H1 (cell line): ENCODE measurements at regions not wholly inside any gene's neighbourhood (a gene's known extent, or its start where the extent isn't known, plus 50 kb on each side); places are given as distances from the start of the nearest gene placed in this dataset.

ENCODE experiments used
- CTCF ChIA-PET: fragments of 300-600 bp; sonication (Branson Sonifier 250); formaldehyde crosslinking; loops from one replicate; lab custom pipeline; 2021; ENCODE audit not compliant: partially characterized antibody; lab: Charles Lee
- POLR2A ChIA-PET: fragments of 300-600 bp; sonication (Branson Sonifier 250); formaldehyde crosslinking; loops from one replicate; lab custom pipeline; 2021; ENCODE audit warnings: inconsistent platforms; ENCODE audit not compliant: partially characterized antibody; lab: Charles Lee
- DNase-seq, 2 experiments: peaks; one replicate each; pipeline versions ENCODE4 v3.0.0 to v3.0.0-alpha.2; 2010 to 2022; ENCODE audit warnings: low spot score in 2 of 2, low read depth in 1 of 2, mixed read lengths in 1 of 2
- FAIRE-seq: peaks from 2 replicates; lab custom pipeline; 2011; peaks lifted over from hg19 to GRCh38; lab: Jason Lieb, UNC
- H2AFZ ChIP-seq: 2 replicates; pipeline ENCODE4 v1.8.1; 2012; ENCODE audit warnings: low read length, inconsistent platforms
- H2AK5ac ChIP-seq: 2 replicates; pipeline ENCODE4 v1.6.1; 2013; ENCODE audit warnings: low read depth, low read length
- H2BK120ac ChIP-seq: replicated peaks from 2 replicates; pipeline ENCODE3; 2013; ENCODE audit warnings: low read depth, low read length, inconsistent platforms
- H2BK12ac ChIP-seq: 2 replicates; pipeline ENCODE4 v1.6.1; 2013; ENCODE audit warnings: low read depth, low read length
- H2BK15ac ChIP-seq: 2 replicates; pipeline ENCODE4 v1.6.1; 2013; ENCODE audit warnings: low read length
- H2BK20ac ChIP-seq: 2 replicates; pipeline ENCODE4 v1.6.1; 2013; ENCODE audit warnings: low read length
- H2BK5ac ChIP-seq: 2 replicates; pipeline ENCODE4 v1.6.1; 2013; ENCODE audit warnings: low read depth, low read length
- H3K14ac ChIP-seq: 2 replicates; pipeline ENCODE4 v1.6.1; 2013; ENCODE audit warnings: inconsistent platforms; ENCODE audit not compliant: insufficient read length
- H3K18ac ChIP-seq: 2 replicates; pipeline ENCODE4 v1.6.1; 2013; ENCODE audit warnings: low read length; ENCODE audit errors: extremely low read depth
- H3K23ac ChIP-seq: 2 replicates; pipeline ENCODE4 v1.6.1; 2013; ENCODE audit warnings: inconsistent platforms; ENCODE audit not compliant: insufficient read length
- H3K23me2 ChIP-seq: 2 replicates; pipeline ENCODE4 v1.6.1; 2013; ENCODE audit warnings: low read depth, low read length
- H3K27ac ChIP-seq: 2 replicates; pipeline ENCODE4 v1.6.1; 2011; ENCODE audit warnings: low read depth, low read length, inconsistent platforms
- H3K27me3 ChIP-seq, 4 experiments: replicated peaks in 1 of 4; 1 replicate in 1 of 4; 2 replicates in 3 of 4; pipeline versions ENCODE4 v1.6.1 to v1.8.1; 2011 to 2013; ENCODE audit warnings: low read length in 3 of 4, mild to moderate bottlenecking in 3 of 4, inconsistent platforms in 2 of 4, mixed read lengths in 2 of 4, moderate library complexity in 1 of 4; ENCODE audit not compliant: control insufficient read depth in 3 of 4, insufficient read depth in 3 of 4; ENCODE audit errors: extremely low read depth in 1 of 4
- H3K36me3 ChIP-seq, 4 experiments: 2 replicates each; pipeline versions ENCODE4 v1.6.1 to v1.8.1; 2011 to 2013; ENCODE audit warnings: mild to moderate bottlenecking in 4 of 4, low read length in 3 of 4, moderate library complexity in 2 of 4, control low read depth in 1 of 4, inconsistent platforms in 1 of 4; ENCODE audit not compliant: insufficient read depth in 4 of 4, control insufficient read depth in 2 of 4
- H3K4ac ChIP-seq: replicated peaks from 2 replicates; pipeline ENCODE3; 2013; ENCODE audit warnings: low read length, low read depth, mixed read lengths, inconsistent platforms; ENCODE audit not compliant: insufficient read length
- H3K4me1 ChIP-seq, 4 experiments: replicated peaks in 1 of 4; 1 replicate in 1 of 4; 2 replicates in 3 of 4; pipeline versions ENCODE4 v1.6.1 to v1.8.1; 2011 to 2013; ENCODE audit warnings: low read length in 3 of 4, inconsistent platforms in 2 of 4, mixed read lengths in 1 of 4; ENCODE audit not compliant: insufficient read depth in 4 of 4, control insufficient read depth in 3 of 4
- H3K4me2 ChIP-seq, 2 experiments: 2 replicates each; pipeline versions ENCODE4 v1.6.1 to v1.8.1; 2011 to 2013; ENCODE audit warnings: low read depth in 2 of 2, low read length in 2 of 2, control low read depth in 1 of 2, inconsistent platforms in 1 of 2, mild to moderate bottlenecking in 1 of 2; ENCODE audit not compliant: insufficient read depth in 1 of 2
- H3K4me3 ChIP-seq, 4 experiments: fragments of 200-600, 300-600 bp in 1 of 4; sonication (generic), shearing (Covaris generic), sonication (Bioruptor Twin) in 1 of 4; 2 replicates each; pipeline versions ENCODE4 v1.5.1 to v1.8.1; 2011 to 2016; ENCODE audit warnings: low read length in 4 of 4, low read depth in 3 of 4, control low read depth in 2 of 4, inconsistent platforms in 2 of 4, mild to moderate bottlenecking in 2 of 4, mixed read lengths in 1 of 4, moderate library complexity in 1 of 4; ENCODE audit not compliant: insufficient read depth in 2 of 4; ENCODE audit errors: extremely low read depth in 1 of 4
- H3K56ac ChIP-seq: replicated peaks from 2 replicates; pipeline ENCODE3; 2013; ENCODE audit warnings: low read depth, mild to moderate bottlenecking, mixed read lengths, low read length, inconsistent platforms; ENCODE audit not compliant: insufficient read length
- H3K79me1 ChIP-seq: 2 replicates; pipeline ENCODE4 v1.6.1; 2013; ENCODE audit warnings: low read depth, low read length, control low read depth
- H3K79me2 ChIP-seq, 2 experiments: 2 replicates each; pipeline versions ENCODE4 v1.6.1 to v1.8.1; 2012 to 2013; ENCODE audit warnings: low read length in 2 of 2, mild to moderate bottlenecking in 2 of 2, inconsistent platforms in 1 of 2; ENCODE audit not compliant: insufficient read depth in 2 of 2, control insufficient read depth in 1 of 2
- H3K9ac ChIP-seq, 4 experiments: replicated peaks in 1 of 4; 1 replicate in 1 of 4; 2 replicates in 3 of 4; pipeline versions ENCODE4 v1.6.1 to v1.8.1; 2011 to 2013; ENCODE audit warnings: low read depth in 3 of 4, low read length in 3 of 4, control low read depth in 2 of 4, mild to moderate bottlenecking in 2 of 4, moderate library complexity in 2 of 4, inconsistent platforms in 1 of 4; ENCODE audit errors: extremely low read depth in 1 of 4
- H3K9me3 ChIP-seq, 2 experiments: 2 replicates each; pipeline versions ENCODE4 v1.6.1 to v1.8.1; 2012 to 2013; ENCODE audit warnings: mild to moderate bottlenecking in 2 of 2, moderate library complexity in 2 of 2, control low read depth in 1 of 2, inconsistent platforms in 1 of 2, low read depth in 1 of 2, low read length in 1 of 2, mixed read lengths in 1 of 2; ENCODE audit not compliant: insufficient read depth in 2 of 2
- H4K20me1 ChIP-seq, 2 experiments: replicated peaks in 1 of 2; 2 replicates each; pipeline versions ENCODE3 to v1.8.1; 2011 to 2013; ENCODE audit warnings: inconsistent platforms in 2 of 2, low read length in 2 of 2, mild to moderate bottlenecking in 1 of 2; ENCODE audit not compliant: insufficient read depth in 2 of 2, control insufficient read depth in 1 of 2
- H4K5ac ChIP-seq: 2 replicates; pipeline ENCODE4 v1.6.1; 2013; ENCODE audit warnings: low read length, low read depth, mixed read lengths, inconsistent platforms; ENCODE audit not compliant: insufficient read length
- H4K8ac ChIP-seq: 2 replicates; pipeline ENCODE4 v1.8.0; 2013; ENCODE audit warnings: mild to moderate bottlenecking, moderate library complexity, low read length, inconsistent platforms; ENCODE audit not compliant: insufficient read depth; ENCODE audit errors: extremely low read depth
- H4K91ac ChIP-seq: replicated peaks from 2 replicates; pipeline ENCODE3; 2013; ENCODE audit warnings: low read length, mixed read lengths, inconsistent platforms; ENCODE audit not compliant: insufficient read length
- CBX5 ChIP-seq: fragments of 300-800, 300-1000 bp; sonication (generic); IDR thresholded peaks from 2 replicates; pipeline ENCODE4 v1.7.1; 2016; ENCODE audit warnings: antibody characterized with exemption, low read length, low read depth
- CBX8 ChIP-seq: fragments of 300-800, 300-1000 bp; sonication (generic); IDR thresholded peaks from 2 replicates; pipeline ENCODE4 v1.7.1; 2016; ENCODE audit warnings: low read depth, low read length, borderline replicate concordance
- CHD1 ChIP-seq: IDR thresholded peaks from 2 replicates; pipeline ENCODE4 v1.6.1; 2012; ENCODE audit warnings: low read depth, low read length, improper control_type of control experiment
- GABPA ChIP-seq: IDR thresholded peaks from 2 replicates; pipeline ENCODE4 v1.6.1; 2011; ENCODE audit warnings: mild to moderate bottlenecking, low read length, moderate library complexity, borderline replicate concordance; ENCODE audit not compliant: insufficient read depth
- KDM5A ChIP-seq: fragments of 200-600 bp; IDR thresholded peaks from 2 replicates; pipeline ENCODE4 v1.7.1; 2012; ENCODE audit warnings: mild to moderate bottlenecking, low read length, inconsistent platforms, mixed read lengths
- MAFK ChIP-seq: IDR thresholded peaks from 2 replicates; pipeline ENCODE4 v1.6.1; 2012; ENCODE audit warnings: low read depth, mild to moderate bottlenecking, improper control_type of control experiment, low read length
- MAX ChIP-seq: IDR thresholded peaks from 2 replicates; pipeline ENCODE4 v1.6.1; 2012; ENCODE audit warnings: inconsistent platforms
- POLR2A ChIP-seq, 2 experiments: IDR thresholded peaks; 1 replicate in 1 of 2; 2 replicates in 1 of 2; pipeline ENCODE4 v1.6.1; 2011; ENCODE audit warnings: low read depth in 2 of 2, low read length in 2 of 2, mild to moderate bottlenecking in 2 of 2; ENCODE audit errors: control extremely low read depth in 1 of 2
- POLR2AphosphoS5 ChIP-seq: IDR thresholded peaks from 2 replicates; pipeline ENCODE4 v1.6.1; 2011; ENCODE audit warnings: low read depth, low read length
- SIX5 ChIP-seq: IDR thresholded peaks from 2 replicates; pipeline ENCODE4 v1.6.1; 2011; ENCODE audit warnings: mild to moderate bottlenecking, low read depth, low read length
- TAF1 ChIP-seq: IDR thresholded peaks from 2 replicates; pipeline ENCODE4 v1.6.1; 2011; ENCODE audit warnings: mild to moderate bottlenecking, low read depth, low read length
- TAF7 ChIP-seq: optimal IDR thresholded peaks from 2 replicates; pipeline ENCODE3; 2011; ENCODE audit warnings: low read depth, mild to moderate bottlenecking, inconsistent platforms, low read length, moderate library complexity, borderline replicate concordance
- YY1 ChIP-seq: IDR thresholded peaks from 2 replicates; pipeline ENCODE4 v1.6.1; 2011; ENCODE audit warnings: low read depth, mild to moderate bottlenecking, low read length
- WGBS, 2 experiments: shearing (Covaris generic) in 1 of 2; methylation state at CpG; one replicate each; pipeline versions ENCODE4 v1.1.6 to v1.1.7; 2013 to 2015; ENCODE audit warnings: low lambda C conversion rate in 2 of 2, mixed read lengths in 2 of 2, inconsistent platforms in 1 of 2, low coverage in 1 of 2, missing lambda C conversion rate in 1 of 2; ENCODE audit not compliant: insufficient replicate concordance in 2 of 2, insufficient coverage in 1 of 2, insufficient read length in 1 of 2; ENCODE audit errors: extremely low coverage in 1 of 2, missing lambda C conversion rate in 1 of 2; 5-methylcytosine and 5-hydroxymethylcytosine counted together
- TF ChIP-seq, protein P1 (sequence below): IDR thresholded peaks from 2 replicates; pipeline ENCODE4 v1.6.1; 2012; ENCODE audit warnings: low read length, inconsistent platforms

DNA sequence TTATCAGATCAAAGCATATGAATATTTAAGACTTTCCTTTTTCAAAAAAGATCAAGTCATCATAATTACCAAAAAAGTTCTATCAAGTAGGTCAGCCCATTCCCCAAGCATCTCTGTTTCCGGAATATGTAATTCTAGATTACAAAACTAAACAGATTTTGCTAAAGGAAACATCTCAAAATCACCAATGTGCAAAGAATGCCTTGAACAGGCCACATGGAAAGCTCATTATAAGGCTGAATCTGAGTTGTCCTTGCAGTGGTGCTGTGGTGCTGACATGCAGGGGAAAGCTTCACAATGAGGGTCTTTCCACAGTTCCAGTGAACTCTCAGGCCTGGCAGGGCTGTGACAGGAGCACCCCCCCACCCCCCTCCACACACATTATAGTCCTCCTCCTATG, 240.9 kb downstream of the OMA1 start:
- Histone ChIP-seq H4K5ac (no peak overlapping the region), H3K18ac (no peak overlapping the region), H3K4me2 (no peak overlapping the region), H4K20me1 (no peaks in the 10 kb centered on the region), H3K4ac (no peak overlapping the region), H2AK5ac (no peak overlapping the region), H3K4me3 (no peak overlapping the region), H2BK15ac (no peak overlapping the region), H3K27me3 (no peaks in the 10 kb centered on the region), H3K9ac (no peak overlapping the region), H3K79me2 (no peaks in the 10 kb centered on the region), H4K8ac (no peak overlapping the region), H3K27ac (no peak overlapping the region), H3K23ac (no peak overlapping the region), H2BK120ac (no peak overlapping the region), H3K4me1 (peaks cover 4 to 14% (median 8%) of the 10 kb centered on the region in 4 experiments; a peak in 4 of 7 replicates), H3K36me3 (no peaks in the 10 kb centered on the region), H3K79me1 (no peaks in the 10 kb centered on the region), H3K9me3 (no peaks in the 10 kb centered on the region), H2AFZ (no peak overlapping the region), H3K14ac (no peak overlapping the region), H3K23me2 (no peaks in the 10 kb centered on the region), H3K56ac (no peak overlapping the region), H4K91ac (no peak overlapping the region), H2BK5ac (no peak overlapping the region), H2BK20ac (no peak overlapping the region), H2BK12ac (no peak overlapping the region)
- CTCF ChIA-PET = interaction anchor here (0.5 to 1.2 kb wide), 3 partner anchors 11 to 237 kb away, joined by 3 to 4 read pairs (median 3); no protein-coding TSS in a partner anchor
- no peak for DNase-seq
- FAIRE-seq = no peak
- POLR2A ChIA-PET = interaction anchor here (0.7 to 1.0 kb wide), 2 partner anchors 49 to 80 kb away, joined by 3 to 4 read pairs; no protein-coding TSS in a partner anchor
- 89% methylated on average over 1 of the region's 1 CpG; no CpG with 5 or more reads in 1 of the 2 experiments for WGBS, 2 experiments
- no peak for TF ChIP-seq TAF7
- no peak for TF ChIP-seq CHD1
- no peak for TF ChIP-seq GABPA
- TF ChIP-seq MAFK = no peak
- TF ChIP-seq YY1 = no peak
- no peak for TF ChIP-seq TAF1
- TF ChIP-seq SIX5 = no peak
- TF ChIP-seq CBX5 = no peak
- TF ChIP-seq, protein P1, sequence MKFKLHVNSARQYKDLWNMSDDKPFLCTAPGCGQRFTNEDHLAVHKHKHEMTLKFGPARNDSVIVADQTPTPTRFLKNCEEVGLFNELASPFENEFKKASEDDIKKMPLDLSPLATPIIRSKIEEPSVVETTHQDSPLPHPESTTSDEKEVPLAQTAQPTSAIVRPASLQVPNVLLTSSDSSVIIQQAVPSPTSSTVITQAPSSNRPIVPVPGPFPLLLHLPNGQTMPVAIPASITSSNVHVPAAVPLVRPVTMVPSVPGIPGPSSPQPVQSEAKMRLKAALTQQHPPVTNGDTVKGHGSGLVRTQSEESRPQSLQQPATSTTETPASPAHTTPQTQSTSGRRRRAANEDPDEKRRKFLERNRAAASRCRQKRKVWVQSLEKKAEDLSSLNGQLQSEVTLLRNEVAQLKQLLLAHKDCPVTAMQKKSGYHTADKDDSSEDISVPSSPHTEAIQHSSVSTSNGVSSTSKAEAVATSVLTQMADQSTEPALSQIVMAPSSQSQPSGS = no peak
- no peak for TF ChIP-seq KDM5A
- no peak for TF ChIP-seq MAX
- TF ChIP-seq CBX8 = no peak
- TF ChIP-seq POLR2AphosphoS5 = no peak
- no peak for TF ChIP-seq POLR2A (IDR thresholded peaks at IDR 0.05; ENCODE audit: control extremely low read depth in 1 of 2, low read depth in 2 of 2, low read length in 2 of 2)
